ENCODE measurements at regions not wholly inside any gene's neighbourhood (a gene's known extent, or its start where the extent isn't known, plus 50 kb on each side); places are given as distances from the start of the nearest gene placed in this dataset.

GRCh38 chr12:111185206-111185888 lies 183.5 kb downstream of the PHETA1 start:
- Histone ChIP-seq H3K4me3 (ENCODE audit: low read depth, low read length) (no peak overlapping the region), H3K79me2 (ENCODE audit: control insufficient read depth, insufficient read depth, low read length, unreplicated experiment) (no peaks in the 10 kb centered on the region), H3K36me3 (ENCODE audit: insufficient read depth, low read length) (no peaks in the 10 kb centered on the region), H2AFZ (ENCODE audit: low read length, unreplicated experiment) (no peak overlapping the region), H3K4me1 (ENCODE audit: control insufficient read depth, insufficient read depth, low read length, unreplicated experiment) (no peaks in the 10 kb centered on the region), H3K27me3 (ENCODE audit: insufficient read depth, low read length) (peaks cover 65% of the 10 kb centered on the region), H3K27ac (ENCODE audit: low read depth, low read length) (no peak overlapping the region)

- no peaks in the 10 kb centered on the region for H3K4me1 ChIP-seq (ENCODE audit: control insufficient read depth, insufficient read depth, low read length, unreplicated experiment)
- H3K27me3 ChIP-seq (ENCODE audit: insufficient read depth, low read length): peaks cover 62% of the 10 kb centered on the region
- no peak overlapping the region for H3K4me3 ChIP-seq (ENCODE audit: low read depth, low read length)
- no peak overlapping the region for H3K27ac ChIP-seq (ENCODE audit: low read depth, low read length)
- no peak overlapping the region for H2AFZ ChIP-seq (ENCODE audit: low read length, unreplicated experiment)
- no peaks in the 10 kb centered on the region for H3K36me3 ChIP-seq (ENCODE audit: insufficient read depth, low read length)
- no peaks in the 10 kb centered on the region for H3K79me2 ChIP-seq (ENCODE audit: control insufficient read depth, insufficient read depth, low read length, unreplicated experiment)
These were observed 184.7 kb downstream of the PHETA1 start for GRCh38 chr12:111184161-111184560.

GRCh38 chr12:111183094-111183493 lies 185.8 kb downstream of the PHETA1 start:
- Histone ChIP-seq H3K36me3 (ENCODE audit: insufficient read depth, low read length) (no peaks in the 10 kb centered on the region), H3K4me1 (ENCODE audit: control insufficient read depth, insufficient read depth, low read length, unreplicated experiment) (no peaks in the 10 kb centered on the region), H3K79me2 (ENCODE audit: control insufficient read depth, insufficient read depth, low read length, unreplicated experiment) (no peaks in the 10 kb centered on the region), H3K4me3 (ENCODE audit: low read depth, low read length) (no peak overlapping the region), H2AFZ (ENCODE audit: low read length, unreplicated experiment) (no peak overlapping the region), H3K27ac (ENCODE audit: low read depth, low read length) (no peak overlapping the region), H3K27me3 (ENCODE audit: insufficient read depth, low read length) (peaks cover 62% of the 10 kb centered on the region)

GRCh38 chr12:111182382-111182781 lies 186.5 kb downstream of the PHETA1 start:
- H3K27ac ChIP-seq (ENCODE audit: low read depth, low read length): no peak overlapping the region
- H3K36me3 ChIP-seq (ENCODE audit: insufficient read depth, low read length): no peaks in the 10 kb centered on the region
- H3K79me2 ChIP-seq (ENCODE audit: control insufficient read depth, insufficient read depth, low read length, unreplicated experiment): no peaks in the 10 kb centered on the region
- H2AFZ ChIP-seq (ENCODE audit: low read length, unreplicated experiment): no peak overlapping the region
- no peak overlapping the region for H3K4me3 ChIP-seq (ENCODE audit: low read depth, low read length)
- H3K4me1 ChIP-seq (ENCODE audit: control insufficient read depth, insufficient read depth, low read length, unreplicated experiment): no peaks in the 10 kb centered on the region
- peaks cover 66% of the 10 kb centered on the region for H3K27me3 ChIP-seq (ENCODE audit: insufficient read depth, low read length)

GRCh38 chr12:111181143-111181726 lies 187.7 kb downstream of the PHETA1 start:
- no peak overlapping the region for H3K4me3 ChIP-seq (ENCODE audit: low read depth, low read length)
- H3K36me3 ChIP-seq (ENCODE audit: insufficient read depth, low read length): no peaks in the 10 kb centered on the region
- H3K27ac ChIP-seq (ENCODE audit: low read depth, low read length): no peak overlapping the region
- H2AFZ ChIP-seq (ENCODE audit: low read length, unreplicated experiment): no peak overlapping the region
- no peaks in the 10 kb centered on the region for H3K4me1 ChIP-seq (ENCODE audit: control insufficient read depth, insufficient read depth, low read length, unreplicated experiment)
- peaks cover 78% of the 10 kb centered on the region for H3K27me3 ChIP-seq (ENCODE audit: insufficient read depth, low read length)
- no peaks in the 10 kb centered on the region for H3K79me2 ChIP-seq (ENCODE audit: control insufficient read depth, insufficient read depth, low read length, unreplicated experiment)

- Histone ChIP-seq H3K4me1 (ENCODE audit: control insufficient read depth, insufficient read depth, low read length, unreplicated experiment) (no peaks in the 10 kb centered on the region), H3K4me3 (ENCODE audit: low read depth, low read length) (no peak overlapping the region)
These were observed 188.3 kb downstream of the PHETA1 start for GRCh38 chr12:111180426-111181142.

GRCh38 chr12:111178181-111179081 lies 190.5 kb downstream of the PHETA1 start:
- Histone ChIP-seq H3K79me2 (ENCODE audit: control insufficient read depth, insufficient read depth, low read length, unreplicated experiment) (no peaks in the 10 kb centered on the region), H3K4me1 (ENCODE audit: control insufficient read depth, insufficient read depth, low read length, unreplicated experiment) (no peaks in the 10 kb centered on the region), H3K36me3 (ENCODE audit: insufficient read depth, low read length) (no peaks in the 10 kb centered on the region), H3K27me3 (ENCODE audit: insufficient read depth, low read length) (peaks cover 96% of the 10 kb centered on the region), H3K27ac (ENCODE audit: low read depth, low read length) (no peak overlapping the region), H2AFZ (ENCODE audit: low read length, unreplicated experiment) (no peak overlapping the region), H3K4me3 (ENCODE audit: low read depth, low read length) (no peak overlapping the region)

More at GRCh38 chr12:111180426-111181142, 188.3 kb downstream of the PHETA1 start:
- H3K36me3 ChIP-seq (ENCODE audit: insufficient read depth, low read length): no peaks in the 10 kb centered on the region
- H2AFZ ChIP-seq (ENCODE audit: low read length, unreplicated experiment): no peak overlapping the region
- peaks cover 83% of the 10 kb centered on the region for H3K27me3 ChIP-seq (ENCODE audit: insufficient read depth, low read length)
- H3K27ac ChIP-seq (ENCODE audit: low read depth, low read length): no peak overlapping the region
- H3K79me2 ChIP-seq (ENCODE audit: control insufficient read depth, insufficient read depth, low read length, unreplicated experiment): no peaks in the 10 kb centered on the region

- Histone ChIP-seq H3K27me3 (ENCODE audit: insufficient read depth, low read length) (peaks cover 96% of the 10 kb centered on the region), H3K27ac (ENCODE audit: low read depth, low read length) (no peak overlapping the region), H3K36me3 (ENCODE audit: insufficient read depth, low read length) (no peaks in the 10 kb centered on the region), H3K4me3 (ENCODE audit: low read depth, low read length) (no peak overlapping the region), H3K4me1 (ENCODE audit: control insufficient read depth, insufficient read depth, low read length, unreplicated experiment) (no peaks in the 10 kb centered on the region), H2AFZ (ENCODE audit: low read length, unreplicated experiment) (no peak overlapping the region), H3K79me2 (ENCODE audit: control insufficient read depth, insufficient read depth, low read length, unreplicated experiment) (no peaks in the 10 kb centered on the region)
These were observed 193.3 kb downstream of the PHETA1 start for GRCh38 chr12:111175396-111176094.

- Histone ChIP-seq H3K79me2 (ENCODE audit: control insufficient read depth, insufficient read depth, low read length, unreplicated experiment) (no peaks in the 10 kb centered on the region), H3K4me3 (ENCODE audit: low read depth, low read length) (no peak overlapping the region), H3K27ac (ENCODE audit: low read depth, low read length) (no peak overlapping the region), H3K36me3 (ENCODE audit: insufficient read depth, low read length) (no peaks in the 10 kb centered on the region), H3K27me3 (ENCODE audit: insufficient read depth, low read length) (peaks cover 91% of the 10 kb centered on the region), H2AFZ (ENCODE audit: low read length, unreplicated experiment) (no peak overlapping the region), H3K4me1 (ENCODE audit: control insufficient read depth, insufficient read depth, low read length, unreplicated experiment) (no peaks in the 10 kb centered on the region)
These were observed 193.9 kb downstream of the PHETA1 start for GRCh38 chr12:111174961-111175345.

All from ACC112 (cell line).